ENCODE measurements at regions not wholly inside any gene's neighbourhood (a gene's known extent, or its start where the extent isn't known, plus 50 kb on each side); places are given as distances from the start of the nearest gene placed in this dataset.

DNA sequence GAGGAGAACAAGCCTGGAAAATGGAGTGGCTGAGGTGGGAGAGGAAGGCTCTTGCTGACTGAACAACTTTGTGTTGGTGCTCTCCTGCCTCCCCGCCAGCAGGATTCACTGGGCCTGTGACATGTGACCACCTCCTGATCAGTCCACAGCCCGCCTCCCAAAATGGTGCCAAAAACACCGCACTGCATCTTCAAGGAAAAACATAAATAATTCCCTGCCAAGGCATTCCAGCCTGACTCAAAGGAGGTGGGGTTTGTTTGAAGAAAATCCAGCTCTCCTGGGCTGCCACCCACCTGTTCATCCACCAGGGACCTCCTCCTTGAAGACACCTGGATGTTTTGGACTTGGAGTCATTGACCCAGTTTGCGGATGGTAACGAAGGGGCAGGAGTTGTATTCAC is 83.8 kb upstream of the PIWIL1 start:
- TF ChIP-seq, protein P1, sequence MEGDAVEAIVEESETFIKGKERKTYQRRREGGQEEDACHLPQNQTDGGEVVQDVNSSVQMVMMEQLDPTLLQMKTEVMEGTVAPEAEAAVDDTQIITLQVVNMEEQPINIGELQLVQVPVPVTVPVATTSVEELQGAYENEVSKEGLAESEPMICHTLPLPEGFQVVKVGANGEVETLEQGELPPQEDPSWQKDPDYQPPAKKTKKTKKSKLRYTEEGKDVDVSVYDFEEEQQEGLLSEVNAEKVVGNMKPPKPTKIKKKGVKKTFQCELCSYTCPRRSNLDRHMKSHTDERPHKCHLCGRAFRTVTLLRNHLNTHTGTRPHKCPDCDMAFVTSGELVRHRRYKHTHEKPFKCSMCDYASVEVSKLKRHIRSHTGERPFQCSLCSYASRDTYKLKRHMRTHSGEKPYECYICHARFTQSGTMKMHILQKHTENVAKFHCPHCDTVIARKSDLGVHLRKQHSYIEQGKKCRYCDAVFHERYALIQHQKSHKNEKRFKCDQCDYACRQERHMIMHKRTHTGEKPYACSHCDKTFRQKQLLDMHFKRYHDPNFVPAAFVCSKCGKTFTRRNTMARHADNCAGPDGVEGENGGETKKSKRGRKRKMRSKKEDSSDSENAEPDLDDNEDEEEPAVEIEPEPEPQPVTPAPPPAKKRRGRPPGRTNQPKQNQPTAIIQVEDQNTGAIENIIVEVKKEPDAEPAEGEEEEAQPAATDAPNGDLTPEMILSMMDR (conservative IDR thresholded peaks at IDR 0.05), result no peak
- no peak for TF ChIP-seq ZFX (IDR thresholded peaks at IDR 0.05)

Data from C4-2B (cell line).